Fibroblast of villous mesenchyme (primary cell): ENCODE measurements at regions not wholly inside any gene's neighbourhood (a gene's known extent, or its start where the extent isn't known, plus 50 kb on each side); places are given as distances from the start of the nearest gene placed in this dataset.

Experiments used
- DNase-seq: peaks from one replicate; pipeline ENCODE4 v3.0.0-alpha.2; 2010; ENCODE audit warnings: low read depth
- H3K4me3 ChIP-seq: 2 replicates; pipeline ENCODE4 v1.5.1; 2011; ENCODE audit warnings: low read depth, mild to moderate bottlenecking, low read length
- TF ChIP-seq, protein P1 (sequence below): IDR thresholded peaks from 2 replicates; pipeline ENCODE4 v1.5.1; 2012; ENCODE audit warnings: low read depth, mild to moderate bottlenecking, low read length; ENCODE audit not compliant: insufficient read depth

- DNase-seq: no peak
- no peak overlapping the region for H3K4me3 ChIP-seq
- TF ChIP-seq, protein P1, sequence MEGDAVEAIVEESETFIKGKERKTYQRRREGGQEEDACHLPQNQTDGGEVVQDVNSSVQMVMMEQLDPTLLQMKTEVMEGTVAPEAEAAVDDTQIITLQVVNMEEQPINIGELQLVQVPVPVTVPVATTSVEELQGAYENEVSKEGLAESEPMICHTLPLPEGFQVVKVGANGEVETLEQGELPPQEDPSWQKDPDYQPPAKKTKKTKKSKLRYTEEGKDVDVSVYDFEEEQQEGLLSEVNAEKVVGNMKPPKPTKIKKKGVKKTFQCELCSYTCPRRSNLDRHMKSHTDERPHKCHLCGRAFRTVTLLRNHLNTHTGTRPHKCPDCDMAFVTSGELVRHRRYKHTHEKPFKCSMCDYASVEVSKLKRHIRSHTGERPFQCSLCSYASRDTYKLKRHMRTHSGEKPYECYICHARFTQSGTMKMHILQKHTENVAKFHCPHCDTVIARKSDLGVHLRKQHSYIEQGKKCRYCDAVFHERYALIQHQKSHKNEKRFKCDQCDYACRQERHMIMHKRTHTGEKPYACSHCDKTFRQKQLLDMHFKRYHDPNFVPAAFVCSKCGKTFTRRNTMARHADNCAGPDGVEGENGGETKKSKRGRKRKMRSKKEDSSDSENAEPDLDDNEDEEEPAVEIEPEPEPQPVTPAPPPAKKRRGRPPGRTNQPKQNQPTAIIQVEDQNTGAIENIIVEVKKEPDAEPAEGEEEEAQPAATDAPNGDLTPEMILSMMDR: no peak
These were observed 112.4 kb upstream of the MAX start for GRCh38 chr14:65214741-65215140.

GRCh38 chr14:65219353-65219752 is 117.0 kb upstream of the MAX start:
- no peak overlapping the region for H3K4me3 ChIP-seq
- no peak for DNase-seq
- TF ChIP-seq, protein P1: no peak

DNA sequence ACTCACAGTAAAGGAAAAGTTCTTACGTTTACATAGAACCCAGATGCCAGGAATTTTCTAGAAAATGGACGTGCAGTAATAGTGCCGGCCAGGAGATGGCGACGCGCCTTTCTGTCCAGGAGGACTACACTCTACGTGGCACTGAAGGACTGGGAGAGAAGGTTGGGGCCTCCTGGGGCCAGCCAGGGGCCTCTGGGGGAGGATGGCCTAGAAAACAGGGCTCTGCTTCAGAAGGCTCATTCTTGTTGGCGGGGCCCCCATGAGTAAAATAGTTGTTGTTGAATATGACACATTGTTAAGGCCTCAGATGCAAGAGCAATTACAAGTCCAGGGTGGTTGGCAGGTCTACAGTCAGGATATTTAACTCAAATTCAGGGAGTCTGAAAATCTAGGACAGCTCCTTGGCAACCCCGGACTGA is 120.1 kb upstream of the MAX start:
- H3K4me3 ChIP-seq: no peak overlapping the region
- peak; percentile 81 for DNase-seq
- TF ChIP-seq, protein P1: peak; percentile 90

DNA sequence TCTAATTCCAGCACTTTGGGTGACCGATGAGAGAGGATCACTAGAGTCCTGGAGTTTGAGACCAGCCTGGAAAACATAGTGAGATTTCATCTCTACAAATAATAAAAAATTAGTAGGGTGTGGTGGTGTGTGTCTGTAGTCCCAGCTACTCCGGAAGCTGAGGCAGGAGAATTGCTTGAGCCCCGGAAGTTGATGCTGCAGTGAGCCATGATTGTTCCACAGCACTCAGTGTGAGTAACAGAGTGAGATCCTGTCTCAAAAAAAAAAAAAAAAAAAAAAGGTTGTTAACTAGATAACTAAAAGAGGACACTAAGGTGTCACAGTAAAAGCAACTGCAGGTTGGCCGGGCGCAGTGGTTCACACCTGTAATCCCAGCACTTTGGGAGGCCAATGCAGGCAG is 121.3 kb upstream of the MAX start:
- H3K4me3 ChIP-seq: no peak overlapping the region
- TF ChIP-seq, protein P1: no peak
- no peak for DNase-seq

GRCh38 chr14:65224799-65225198 is 122.5 kb upstream of the MAX start:
- no peak overlapping the region for H3K4me3 ChIP-seq
- DNase-seq: no peak
- TF ChIP-seq, protein P1: no peak

DNA sequence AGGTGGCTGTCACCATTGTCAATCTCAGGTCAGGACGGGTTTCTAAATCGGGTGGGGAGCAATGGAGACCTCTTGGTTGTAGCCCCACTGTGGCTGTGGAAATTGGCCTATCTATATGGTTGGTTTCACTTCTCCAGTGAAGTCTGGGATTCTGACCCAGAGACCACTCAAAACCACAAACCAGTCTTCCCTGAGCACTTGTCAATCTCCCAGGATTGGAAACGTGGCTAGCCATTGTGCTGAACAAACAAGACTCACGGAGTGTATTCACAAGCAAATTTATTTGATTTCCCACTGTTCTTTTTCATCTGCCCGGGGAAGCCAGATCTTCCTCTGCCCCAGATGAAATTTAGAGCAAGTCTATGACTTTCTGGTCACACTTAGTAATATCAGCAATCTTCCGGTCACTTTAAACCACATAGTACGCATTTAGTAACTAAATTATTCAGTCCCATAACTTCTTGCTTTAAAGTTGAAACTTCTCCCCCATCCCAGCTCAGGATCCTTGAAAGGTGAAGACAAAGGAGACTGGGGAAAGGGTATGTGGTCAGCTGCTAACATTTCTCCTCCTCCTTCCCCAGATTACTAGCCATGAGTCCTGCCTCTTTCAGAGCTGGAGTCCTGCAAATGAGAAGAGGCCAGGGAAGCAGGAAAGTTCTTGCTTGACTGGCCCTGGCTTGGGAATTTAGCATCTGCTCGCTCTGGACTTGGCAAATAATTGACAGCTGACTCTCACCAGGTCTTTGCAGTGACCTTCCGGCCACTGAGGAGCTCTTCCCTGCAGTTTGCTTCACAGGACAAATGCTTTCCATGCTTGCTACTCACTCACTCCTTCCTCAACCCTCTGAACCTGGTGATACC is 123.2 kb upstream of the MAX start:
- no peak overlapping the region for H3K4me3 ChIP-seq
- TF ChIP-seq, protein P1: no peak
- DNase-seq: no peak
